ENCODE measurements at regions not wholly inside any gene's neighbourhood (a gene's known extent, or its start where the extent isn't known, plus 50 kb on each side); places are given as distances from the start of the nearest gene placed in this dataset.
"Not testable (repeated sequence)": the region's sequence is repeated elsewhere in the genome, so short reads cannot be mapped to it uniquely, and the experiment has no call there.

DNA sequence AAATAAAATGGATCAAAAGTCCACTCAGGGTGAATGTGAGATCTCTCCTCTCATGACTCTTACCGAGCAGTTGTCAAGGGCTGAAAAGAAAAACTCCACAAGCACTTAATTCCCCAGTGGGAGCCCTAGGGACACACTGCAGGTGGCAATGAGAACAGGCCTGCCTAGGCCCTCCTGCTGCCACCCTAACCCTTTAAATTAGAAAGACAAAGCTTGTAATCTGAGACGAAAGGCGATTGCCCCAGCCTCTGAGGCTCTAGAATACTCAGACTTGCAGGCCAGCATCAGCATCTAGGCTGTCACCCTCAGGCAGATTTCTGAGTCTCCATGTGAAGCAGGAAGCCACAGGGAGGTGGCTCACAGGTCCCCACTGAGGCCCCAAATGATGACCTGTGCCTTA lies 457.0 kb upstream of the MYT1L start:
- no peak for DNase-seq (ENCODE audit: low read depth in 4 of 4, low spot score in 3 of 4)

DNA sequence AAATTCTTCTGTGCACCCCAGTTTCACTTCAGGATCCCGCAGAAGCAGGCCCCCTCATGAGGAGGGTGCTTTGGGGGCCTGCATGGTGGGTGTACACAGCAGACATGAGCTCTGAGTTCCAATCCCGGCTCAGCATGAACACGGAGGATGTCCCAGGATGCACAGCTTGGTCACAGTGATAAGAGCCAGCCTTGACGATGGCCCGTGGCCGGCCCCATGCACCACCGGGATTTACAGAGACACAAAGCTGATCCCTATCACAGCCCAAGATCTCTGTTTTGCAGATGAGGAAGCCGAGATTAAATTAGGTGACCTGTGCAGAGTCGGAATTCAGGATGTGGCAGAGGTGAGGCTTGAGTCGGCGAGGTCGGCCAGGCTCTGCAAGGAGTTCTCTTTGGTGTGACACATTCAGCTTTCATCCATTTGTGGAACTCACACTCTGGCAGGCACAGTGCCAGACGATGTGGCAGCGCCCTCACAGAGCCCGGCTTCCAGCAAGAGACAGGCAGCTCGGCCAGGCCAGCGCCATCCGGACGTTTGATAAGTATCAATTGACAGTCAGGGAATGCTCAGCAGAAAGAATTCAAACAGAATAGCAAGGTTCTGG lies 456.3 kb upstream of the MYT1L start:
- DNase-seq (ENCODE audit: low read depth in 4 of 4, low spot score in 3 of 4): no peak

DNA sequence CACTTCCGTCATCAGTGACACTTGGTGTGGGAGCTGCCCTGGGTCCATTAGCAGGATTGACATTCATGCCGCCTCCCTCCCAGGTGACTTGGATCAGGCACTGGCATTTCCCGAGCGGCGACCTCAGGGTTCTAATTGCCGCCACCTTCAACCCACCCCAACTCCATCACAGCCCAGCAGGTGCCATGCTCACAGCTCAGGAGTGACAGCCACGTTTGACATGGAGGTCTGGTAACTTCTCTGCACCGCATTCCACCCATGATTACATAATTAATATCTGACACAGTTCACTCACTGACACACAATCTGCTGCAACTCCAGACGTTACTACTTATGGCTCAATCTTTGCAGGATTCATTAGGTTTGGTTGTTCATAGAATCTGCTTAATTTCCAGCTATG lies 450.9 kb upstream of the MYT1L start:
- DNase-seq (ENCODE audit: low read depth in 4 of 4, low spot score in 3 of 4): no peak

DNA sequence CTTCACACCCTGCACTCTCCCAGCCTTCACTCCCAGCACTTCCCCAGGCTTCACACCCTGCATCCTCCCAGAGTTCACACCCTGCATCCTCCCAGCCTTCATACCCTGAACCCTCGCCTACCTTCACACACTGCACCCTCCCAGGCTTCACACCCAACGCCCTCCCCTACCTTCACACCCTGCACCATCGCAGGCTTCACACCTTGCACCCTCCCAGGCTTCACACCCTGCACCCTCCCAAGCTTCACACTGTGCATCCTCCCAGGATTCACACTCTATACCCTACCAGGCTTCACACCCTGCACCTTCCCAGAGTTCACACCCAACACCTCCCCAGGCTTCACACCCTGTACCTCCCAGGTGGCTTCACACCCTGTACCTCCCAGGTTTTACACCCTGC lies 448.7 kb upstream of the MYT1L start:
- DNase-seq (ENCODE audit: low read depth in 4 of 4, low spot score in 3 of 4): no peak

DNA sequence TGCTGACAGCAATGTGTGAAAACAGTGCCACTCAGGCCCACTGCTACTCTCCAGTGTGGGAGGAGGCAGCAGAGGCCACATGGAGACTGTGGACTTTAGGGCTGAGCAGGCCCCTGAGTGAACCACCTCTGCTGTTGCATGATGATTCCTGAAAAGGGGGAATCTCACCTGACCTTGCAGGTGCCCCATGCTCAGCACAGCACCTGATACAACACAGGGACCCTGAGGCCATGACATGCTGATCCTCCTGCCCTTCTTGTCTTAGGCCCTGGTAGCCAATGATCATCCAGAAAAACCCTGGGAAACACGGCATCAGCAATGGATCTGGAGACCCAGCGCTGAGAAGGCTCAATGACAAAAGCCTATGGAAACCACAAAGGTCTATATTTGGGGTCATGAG lies 446.8 kb upstream of the MYT1L start:
- DNase-seq (ENCODE audit: low read depth in 4 of 4, low spot score in 3 of 4): no peak

DNA sequence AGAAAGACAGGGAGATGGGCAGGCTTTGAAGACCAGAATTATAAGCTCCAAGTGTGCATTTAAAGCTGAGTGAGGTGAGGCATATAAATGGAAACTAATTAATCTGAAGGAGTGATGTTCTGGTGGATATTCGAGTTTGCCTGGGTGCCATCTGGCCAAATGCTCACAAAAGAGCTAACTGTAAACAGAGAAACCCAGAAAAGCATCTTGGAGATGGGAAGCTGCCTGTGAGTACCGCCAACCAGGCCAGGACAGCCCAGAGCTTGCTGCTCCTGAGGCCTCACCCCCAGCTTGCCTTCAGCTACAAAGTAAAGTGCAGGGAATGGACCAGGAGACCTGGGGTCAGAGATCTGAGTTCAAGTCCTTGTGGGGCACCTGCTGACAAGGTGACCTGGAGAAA lies 446.1 kb upstream of the MYT1L start:
- DNase-seq (ENCODE audit: low read depth in 4 of 4, low spot score in 3 of 4): no peak

DNA sequence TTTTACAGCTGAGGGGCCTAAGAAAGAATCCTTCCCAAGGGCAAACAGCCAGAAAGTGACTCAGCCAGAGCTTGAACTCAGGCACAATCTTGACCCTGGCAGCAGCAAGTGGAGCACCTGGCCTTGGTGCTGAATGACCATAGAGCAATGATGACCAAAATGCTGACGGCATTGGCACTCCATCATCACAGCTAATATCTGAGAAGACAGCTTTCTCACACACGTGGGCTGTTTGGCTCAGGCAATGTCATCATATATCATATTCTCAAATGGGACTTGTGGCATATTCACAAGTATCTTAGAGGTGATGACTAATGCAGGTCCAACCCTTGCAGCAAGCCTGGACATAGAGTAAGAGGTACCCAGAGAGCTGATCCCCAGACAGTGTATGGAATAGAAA lies 443.9 kb upstream of the MYT1L start:
- DNase-seq (ENCODE audit: low read depth in 4 of 4, low spot score in 3 of 4): no peak

DNA sequence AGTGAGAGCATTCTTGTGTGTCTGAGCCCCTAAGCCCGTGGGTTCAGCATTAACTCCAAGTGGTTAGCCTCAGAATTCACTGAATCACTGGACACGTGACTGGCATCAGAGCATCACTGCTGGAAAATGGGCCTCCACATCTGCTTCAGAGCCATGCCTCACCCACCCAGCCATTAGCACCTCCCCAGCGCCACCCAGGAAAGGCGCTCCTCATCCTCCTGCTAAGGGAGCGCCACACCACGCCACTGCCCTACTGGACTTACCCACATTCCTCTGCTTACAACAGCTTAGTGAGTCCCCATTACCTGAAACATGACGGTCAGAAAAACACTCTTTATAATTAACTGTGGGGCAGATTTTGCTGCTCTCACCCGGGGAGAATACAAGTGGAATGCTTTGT lies 442.6 kb upstream of the MYT1L start:
- no peak for DNase-seq (ENCODE audit: low read depth in 4 of 4, low spot score in 3 of 4)

DNA sequence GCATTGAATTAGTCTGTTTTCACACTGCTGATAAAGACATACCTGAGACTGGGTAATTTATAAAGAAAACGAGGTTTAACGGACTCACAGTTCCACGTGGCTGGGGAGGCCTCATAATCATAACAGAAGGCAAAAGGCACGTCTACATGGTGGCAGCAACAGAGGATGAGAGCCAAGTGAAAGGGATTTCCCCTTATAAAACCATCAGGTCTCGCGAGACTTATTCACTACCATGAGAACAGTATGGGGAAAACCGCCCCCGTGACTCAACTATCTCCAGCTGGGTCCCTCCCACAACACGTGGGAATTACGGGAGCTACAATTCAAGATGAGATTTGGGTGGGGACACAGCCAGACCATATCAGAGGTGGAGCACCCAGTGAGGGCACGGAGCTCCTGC lies 442.0 kb upstream of the MYT1L start:
- DNase-seq (ENCODE audit: low read depth in 4 of 4, low spot score in 3 of 4): not testable (repeated sequence)

DNA sequence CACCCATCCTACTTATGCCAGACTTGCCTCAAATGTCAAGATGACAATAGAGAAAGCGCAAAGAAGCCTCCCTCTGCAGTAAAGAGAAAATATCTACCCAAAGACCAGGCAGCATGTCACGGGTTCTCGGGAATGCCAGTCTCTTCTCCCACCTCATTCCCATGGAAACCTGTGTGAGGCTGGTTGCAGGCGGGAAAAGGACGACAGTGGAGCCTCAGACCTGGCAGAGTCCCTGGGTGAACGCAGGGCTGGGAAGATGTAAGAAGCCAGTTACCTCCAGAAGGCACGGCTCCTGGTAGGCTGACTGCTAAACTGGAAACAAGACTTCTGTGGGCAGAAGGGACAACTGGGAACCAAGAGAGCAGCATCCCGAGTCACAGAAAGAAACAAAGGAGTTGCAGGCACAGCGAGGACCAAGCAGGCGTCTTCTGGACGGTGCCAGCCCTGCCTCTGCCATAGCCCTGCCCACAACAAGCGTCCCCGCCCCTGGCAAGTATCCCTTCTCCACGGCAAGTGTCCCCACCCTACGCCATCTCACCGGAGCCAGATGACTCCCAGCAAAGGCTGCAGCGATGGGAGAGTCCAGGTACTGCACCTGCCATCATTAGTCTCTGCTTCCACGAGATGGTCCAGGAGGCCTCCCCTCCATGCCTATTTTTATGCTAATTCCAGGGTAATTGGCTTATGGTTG lies 440.8 kb upstream of the MYT1L start:
- no peak for DNase-seq (ENCODE audit: low read depth in 4 of 4, low spot score in 3 of 4)

DNA sequence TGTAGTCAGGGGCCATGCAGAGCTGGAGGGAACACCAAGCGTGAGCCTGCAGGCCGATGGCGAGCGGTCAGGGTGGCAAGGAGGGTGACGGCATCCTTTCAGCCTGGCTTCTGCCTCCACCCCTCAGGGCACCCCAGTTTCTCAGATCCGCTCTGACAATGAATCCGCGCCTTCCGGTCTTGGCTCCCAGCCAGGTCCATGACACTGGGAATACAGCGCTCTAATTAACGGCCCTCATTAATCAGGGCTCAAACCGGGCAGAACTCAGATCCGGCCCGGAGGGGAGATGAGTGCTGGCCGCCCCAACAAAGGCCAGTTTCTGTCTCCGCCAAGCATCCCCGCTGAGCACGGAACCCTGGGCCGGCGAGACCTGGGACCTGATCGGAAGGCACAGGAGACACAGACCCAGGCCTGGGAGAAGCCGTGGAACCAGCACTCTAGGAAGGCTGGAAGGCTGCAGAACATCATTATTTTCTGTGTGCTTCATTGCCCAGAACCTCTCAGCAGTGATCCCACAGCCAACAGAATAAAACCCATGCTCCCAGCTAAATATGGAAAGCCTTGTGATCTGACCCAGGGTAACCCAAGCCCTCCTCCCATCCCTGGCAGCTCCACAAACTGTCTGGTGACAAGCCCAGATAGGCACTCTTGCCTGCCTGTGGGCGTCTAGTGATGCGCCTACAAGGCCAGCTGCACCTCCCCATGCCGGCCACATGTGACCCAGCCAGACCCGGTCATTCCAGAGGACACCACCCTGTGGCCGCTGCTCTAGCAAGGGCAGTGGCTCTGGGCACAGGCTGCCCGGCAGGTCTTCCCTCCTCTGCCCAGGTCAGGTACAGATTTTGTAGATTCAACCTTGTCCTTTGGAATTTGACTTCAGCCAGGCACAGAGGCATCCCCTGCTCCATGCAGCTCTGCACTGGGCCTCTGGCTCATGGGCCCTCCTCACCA lies 438.7 kb upstream of the MYT1L start:
- peak in 3 of 4 donors; percentile 26 to 48 (median 31) for DNase-seq (ENCODE audit: low read depth in 4 of 4, low spot score in 3 of 4)

DNA sequence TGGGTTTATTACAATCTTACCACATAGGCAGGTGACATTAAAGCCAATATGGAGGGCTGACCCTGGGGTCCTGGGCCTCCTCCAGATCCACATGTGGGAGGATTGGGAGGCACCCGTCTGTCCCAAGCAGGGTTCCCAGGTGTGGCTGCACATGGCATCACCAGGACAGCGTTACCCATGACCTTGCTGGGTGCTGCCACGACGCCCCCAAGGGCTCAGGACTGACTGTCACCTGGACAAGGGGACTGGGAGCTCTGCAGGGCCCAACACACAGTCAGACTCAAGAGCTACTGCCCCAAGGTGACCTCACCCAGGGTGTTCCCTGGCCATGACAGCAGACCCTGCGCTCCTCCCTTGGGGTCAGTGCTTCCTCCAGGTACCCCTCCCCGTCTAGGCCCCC lies 437.4 kb upstream of the MYT1L start:
- DNase-seq (ENCODE audit: low read depth in 4 of 4, low spot score in 3 of 4): no peak

DNA sequence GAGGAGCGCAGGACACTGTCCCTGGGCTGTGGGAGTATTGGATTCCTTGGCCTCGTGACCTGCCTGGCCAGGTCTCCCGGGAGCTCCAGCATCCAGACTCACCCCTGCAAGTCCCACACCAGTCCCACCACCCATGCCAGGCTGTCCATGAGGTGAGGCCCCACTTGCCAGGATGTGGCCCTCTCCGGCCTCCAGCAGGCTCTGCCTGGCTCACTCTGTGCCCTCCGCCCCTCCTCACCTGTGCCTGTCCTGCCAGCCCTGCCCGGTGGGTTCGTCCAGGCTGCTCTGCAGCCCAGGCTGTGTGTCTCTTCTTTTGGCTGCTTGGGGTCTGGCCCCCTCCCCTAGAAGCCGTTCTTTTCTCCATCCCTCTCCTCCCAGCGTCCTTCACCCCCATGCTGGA lies 436.8 kb upstream of the MYT1L start:
- DNase-seq (ENCODE audit: low read depth in 4 of 4, low spot score in 3 of 4): no peak

DNA sequence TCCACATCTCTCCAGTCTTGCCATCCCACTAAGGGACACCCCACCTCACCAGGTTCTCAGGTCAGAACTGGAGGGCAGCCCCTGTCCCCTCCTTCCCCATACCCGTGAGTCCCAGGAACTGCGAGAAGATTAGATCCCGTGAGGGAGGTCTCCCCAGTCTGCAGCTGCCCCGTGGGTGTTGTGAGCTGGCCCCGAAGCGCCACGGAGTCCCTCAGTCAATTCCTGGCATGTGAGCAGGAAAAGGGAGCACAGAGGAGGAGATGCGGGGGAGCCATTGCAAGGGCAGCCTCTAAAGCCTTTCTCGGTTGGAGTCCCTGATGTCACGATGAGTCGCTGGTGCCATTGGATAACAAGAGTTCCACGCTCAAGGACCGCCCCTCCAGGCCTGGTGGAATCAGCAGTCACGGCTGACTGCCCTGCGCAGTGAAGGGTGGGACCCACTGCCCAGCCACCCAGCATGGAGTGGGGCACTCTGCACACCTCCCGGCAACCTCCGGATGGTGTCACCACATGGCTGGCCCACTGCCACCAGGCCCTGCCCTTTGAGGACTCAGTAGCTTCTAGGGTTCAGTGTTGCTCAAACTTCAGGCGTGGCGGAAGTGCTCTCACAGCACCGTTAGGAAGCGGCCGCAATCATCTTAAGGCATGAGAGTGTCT lies 434.9 kb upstream of the MYT1L start:
- DNase-seq (ENCODE audit: low read depth in 4 of 4, low spot score in 3 of 4): no peak

DNA sequence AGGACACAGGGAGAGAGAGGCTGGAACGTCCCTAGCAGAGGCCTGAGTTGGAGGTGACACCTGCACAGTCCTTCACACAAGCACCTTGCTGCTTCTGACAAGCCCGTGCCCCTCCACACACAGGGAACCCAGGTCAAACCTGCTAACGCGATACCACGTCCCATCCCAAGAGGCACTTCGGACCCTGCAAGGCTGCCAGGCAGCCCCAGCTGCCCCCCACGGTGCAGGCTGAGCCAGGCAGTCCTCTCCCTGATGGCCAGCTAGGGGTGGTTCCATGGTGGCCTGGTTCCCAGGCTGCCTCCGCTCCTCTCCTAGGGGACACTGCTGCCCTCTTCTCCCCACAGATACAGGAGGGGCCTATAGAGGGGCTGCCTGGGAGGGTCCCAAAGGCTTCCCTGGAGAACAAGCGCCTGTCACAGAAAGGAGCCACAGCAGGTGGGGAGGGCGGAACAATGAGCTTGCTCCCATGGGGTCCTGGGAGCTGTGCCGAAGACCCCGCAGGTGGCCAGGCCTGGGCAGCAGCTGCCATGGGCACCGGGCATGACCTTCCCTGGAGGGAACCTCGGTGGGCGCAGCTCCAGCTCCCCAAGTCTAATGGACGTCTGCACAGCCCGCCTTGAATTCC lies 434.2 kb upstream of the MYT1L start:
- DNase-seq (ENCODE audit: low read depth in 4 of 4, low spot score in 3 of 4): no peak

DNA sequence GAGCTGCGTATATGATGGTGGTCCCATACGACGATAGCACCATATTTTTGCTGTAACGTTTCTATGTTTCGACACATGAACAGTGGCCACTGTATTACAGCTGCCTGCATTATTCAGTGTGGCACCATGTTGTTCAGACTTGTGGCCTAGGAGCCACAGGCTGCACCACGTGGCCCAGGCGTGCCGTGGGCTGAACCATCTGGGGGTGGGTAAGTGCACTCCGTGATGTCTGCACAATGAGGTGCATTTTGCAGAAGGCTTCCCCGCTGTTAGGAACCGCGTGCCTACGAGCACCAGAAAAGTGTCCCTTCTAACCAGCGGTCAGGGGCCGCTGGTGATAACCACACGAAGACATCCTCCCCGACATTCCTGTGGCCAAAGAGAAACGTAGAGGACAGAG lies 433.7 kb upstream of the MYT1L start:
- no peak for DNase-seq (ENCODE audit: low read depth in 4 of 4, low spot score in 3 of 4)

DNA sequence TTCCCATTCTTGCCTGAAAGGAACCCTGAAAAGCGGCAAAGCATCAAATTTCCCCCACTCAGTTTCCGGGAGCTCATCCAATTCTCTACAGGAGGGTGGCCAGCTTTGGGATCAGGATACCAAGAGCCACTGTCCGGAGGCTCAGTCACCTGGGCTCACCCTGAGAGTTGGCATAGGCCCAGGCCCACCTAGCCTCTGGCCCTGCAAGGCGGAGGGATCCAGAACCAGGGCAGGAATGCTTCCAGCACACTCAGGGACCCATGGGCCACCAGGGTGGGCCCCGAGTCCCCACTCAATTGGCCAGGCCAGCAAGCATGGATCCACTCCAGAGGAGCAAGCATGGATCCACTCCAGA lies 432.9 kb upstream of the MYT1L start:
- no peak for DNase-seq (ENCODE audit: low read depth in 4 of 4, low spot score in 3 of 4)

DNA sequence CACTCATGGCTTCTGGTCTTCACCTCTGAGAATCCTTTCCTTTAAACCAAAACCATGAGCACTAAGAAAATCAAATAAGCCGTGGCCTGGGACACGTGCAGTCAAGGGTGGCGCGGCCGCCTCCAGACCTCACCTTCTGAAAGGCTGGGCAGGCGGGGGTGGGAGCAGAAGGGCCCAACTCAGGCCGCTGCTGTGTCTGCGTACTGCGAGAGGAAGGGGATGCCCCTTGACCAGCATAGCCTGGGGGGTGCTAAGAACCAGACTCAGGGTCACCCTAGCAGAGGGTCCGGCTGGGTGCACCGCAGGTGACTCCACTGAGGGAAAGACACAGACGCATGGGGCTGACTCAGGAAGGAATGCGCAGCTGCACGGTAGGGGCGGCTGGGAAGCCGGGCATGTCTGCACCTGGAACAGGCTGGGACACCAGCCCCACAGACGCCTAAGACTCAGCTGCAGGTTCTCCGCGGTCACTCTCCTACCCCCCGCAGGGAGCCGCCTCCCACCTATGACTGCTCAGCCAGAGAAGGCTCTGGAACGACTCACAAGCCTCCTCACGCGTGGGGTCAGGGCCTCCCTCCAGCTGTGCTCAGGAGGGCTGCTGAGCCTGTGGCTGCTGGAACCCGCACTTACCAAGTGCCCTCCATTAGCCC lies 432.4 kb upstream of the MYT1L start:
- DNase-seq (ENCODE audit: low read depth in 4 of 4, low spot score in 3 of 4): no peak

DNA sequence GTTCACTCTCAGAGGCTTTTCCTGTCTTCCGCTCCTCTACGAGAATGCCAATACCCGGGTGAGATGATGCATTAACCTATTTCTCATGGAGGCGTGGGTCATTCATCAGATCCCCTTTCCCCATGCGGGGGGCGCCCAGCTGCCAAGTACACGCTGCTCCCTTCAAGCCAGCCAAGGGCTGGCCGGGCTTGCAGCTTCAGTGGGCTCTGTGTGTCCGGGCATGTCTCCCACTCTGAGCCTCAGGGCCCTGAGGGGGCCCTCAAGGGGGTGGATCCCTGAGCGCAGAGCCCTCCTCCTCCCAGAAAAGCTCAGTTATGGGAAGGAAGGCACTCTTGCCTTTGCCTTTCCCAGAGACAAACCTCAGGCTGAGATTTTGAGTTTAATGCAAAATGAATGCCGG lies 431.8 kb upstream of the MYT1L start:
- DNase-seq (ENCODE audit: low read depth in 4 of 4, low spot score in 3 of 4): no peak

DNA sequence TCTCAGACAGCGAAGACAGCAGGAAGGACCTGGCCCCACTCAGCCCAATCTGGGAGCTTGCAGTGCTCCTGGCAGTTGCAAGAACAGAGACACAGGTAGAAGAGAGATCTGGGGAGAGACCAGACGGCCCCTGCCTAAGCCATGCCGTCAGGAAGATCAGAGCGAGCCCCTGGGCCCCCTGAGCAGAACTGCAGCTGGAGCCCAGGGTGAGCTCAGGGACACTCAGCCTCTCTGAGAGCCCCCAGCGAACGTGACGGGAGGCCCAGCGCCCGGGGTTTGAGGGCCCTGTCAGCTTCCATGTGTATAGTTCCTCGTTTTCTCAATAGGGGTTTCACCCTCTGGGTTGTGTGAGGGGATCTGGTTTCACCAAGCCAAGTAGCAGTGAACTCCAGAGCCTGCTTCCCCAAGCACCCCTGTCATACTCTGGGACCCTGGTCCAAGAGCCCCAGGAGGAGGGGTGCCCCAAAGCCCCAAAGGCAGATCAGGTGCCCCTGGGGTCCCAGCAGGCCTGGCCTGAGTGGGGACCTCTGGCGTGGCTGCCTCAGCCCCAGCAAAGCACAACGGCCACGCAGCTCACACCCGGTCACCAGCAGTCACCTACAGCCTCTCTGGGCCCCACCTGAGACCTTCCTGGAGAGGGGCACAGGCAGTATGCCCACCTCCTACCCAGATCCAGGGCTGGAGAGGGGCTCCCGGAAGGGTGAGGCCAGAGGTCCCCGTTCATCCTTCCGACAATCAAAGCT lies 431.3 kb upstream of the MYT1L start:
- no peak for DNase-seq (ENCODE audit: low read depth in 4 of 4, low spot score in 3 of 4)

All from right renal pelvis (tissue), 4 donors.